ENCODE measurements at regions not wholly inside any gene's neighbourhood (a gene's known extent, or its start where the extent isn't known, plus 50 kb on each side); places are given as distances from the start of the nearest gene placed in this dataset.
"Not testable (repeated sequence)": the region's sequence is repeated elsewhere in the genome, so short reads cannot be mapped to it uniquely, and the experiment has no call there.

- DNase-seq (ENCODE audit: low spot score in 2 of 2) = no peak
- Mint-ChIP-seq H3K9me3 (peaks cover 4% of the 10 kb centered on the region), H3K27me3 (peaks cover 56% of the 10 kb centered on the region), H3K4me3 (no peak overlapping the region), H3K27ac (ENCODE audit: low read depth) (no peak overlapping the region), H3K4me1 (no peaks in the 10 kb centered on the region), H3K36me3 (ENCODE audit: insufficient read depth) (no peaks in the 10 kb centered on the region)
- ATAC-seq (replicated peaks; ENCODE audit: extremely low read depth, poor library complexity, severe bottlenecking) = no peak
Measured at GRCh38 chr5:173394701-173395100, 66.5 kb upstream of the STC2 start.

- Mint-ChIP-seq H3K9me3 (peaks cover 4% of the 10 kb centered on the region), H3K27me3 (peaks cover 63% of the 10 kb centered on the region), H3K36me3 (ENCODE audit: insufficient read depth) (no peaks in the 10 kb centered on the region), H3K27ac (ENCODE audit: low read depth) (no peak overlapping the region), H3K4me3 (no peak overlapping the region), H3K4me1 (no peaks in the 10 kb centered on the region)
- ATAC-seq (replicated peaks; ENCODE audit: extremely low read depth, poor library complexity, severe bottlenecking) (no peak), DNase-seq (ENCODE audit: low spot score in 2 of 2) (no peak)
Measured at GRCh38 chr5:173392172-173392571, 64.0 kb upstream of the STC2 start.

GRCh38 chr5:173391031-173391430, 62.8 kb upstream of the STC2 start:
- no peak overlapping the region for H3K27ac Mint-ChIP-seq (ENCODE audit: low read depth)
- no peak for DNase-seq (ENCODE audit: low spot score in 2 of 2)
- no peaks in the 10 kb centered on the region for H3K36me3 Mint-ChIP-seq (ENCODE audit: insufficient read depth)
- H3K27me3 Mint-ChIP-seq = peaks cover 62% of the 10 kb centered on the region
- H3K4me1 Mint-ChIP-seq = no peaks in the 10 kb centered on the region
- peaks cover 4% of the 10 kb centered on the region for H3K9me3 Mint-ChIP-seq
- H3K4me3 Mint-ChIP-seq = no peak overlapping the region
- ATAC-seq (replicated peaks; ENCODE audit: extremely low read depth, poor library complexity, severe bottlenecking) = no peak

GRCh38 chr5:173387293-173387692, 59.1 kb upstream of the STC2 start:
- not testable (repeated sequence) for ATAC-seq (replicated peaks; ENCODE audit: extremely low read depth, poor library complexity, severe bottlenecking); H3K27ac Mint-ChIP-seq (ENCODE audit: low read depth); H3K4me1 Mint-ChIP-seq; DNase-seq (ENCODE audit: low spot score in 2 of 2); H3K4me3 Mint-ChIP-seq; H3K9me3 Mint-ChIP-seq; H3K36me3 Mint-ChIP-seq (ENCODE audit: insufficient read depth)
- H3K27me3 Mint-ChIP-seq = peaks cover 27% of the 10 kb centered on the region

GRCh38 chr5:173385832-173386360, 57.7 kb upstream of the STC2 start:
- Mint-ChIP-seq H3K9me3 (peaks cover 5% of the 10 kb centered on the region), H3K27me3 (peaks cover 18% of the 10 kb centered on the region), H3K4me1 (no peaks in the 10 kb centered on the region), H3K27ac (ENCODE audit: low read depth) (no peak overlapping the region), H3K36me3 (ENCODE audit: insufficient read depth) (no peaks in the 10 kb centered on the region), H3K4me3 (no peak overlapping the region)
- DNase-seq (ENCODE audit: low spot score in 2 of 2) (no peak), ATAC-seq (replicated peaks; ENCODE audit: extremely low read depth, poor library complexity, severe bottlenecking) (no peak)

- Mint-ChIP-seq H3K27ac (ENCODE audit: low read depth) (no peak overlapping the region), H3K9me3 (peaks cover 5% of the 10 kb centered on the region), H3K27me3 (peaks cover 15% of the 10 kb centered on the region), H3K4me3 (no peak overlapping the region), H3K4me1 (no peaks in the 10 kb centered on the region), H3K36me3 (ENCODE audit: insufficient read depth) (no peaks in the 10 kb centered on the region)
- DNase-seq (ENCODE audit: low spot score in 2 of 2) = no peak
- ATAC-seq (replicated peaks; ENCODE audit: extremely low read depth, poor library complexity, severe bottlenecking) = no peak
Measured at GRCh38 chr5:173383711-173384110, 55.5 kb upstream of the STC2 start.

- no peaks in the 10 kb centered on the region for H3K4me1 Mint-ChIP-seq
- peaks cover 28% of the 10 kb centered on the region for H3K27me3 Mint-ChIP-seq
- no peaks in the 10 kb centered on the region for H3K36me3 Mint-ChIP-seq (ENCODE audit: insufficient read depth)
- DNase-seq (ENCODE audit: low spot score in 2 of 2) (no peak), ATAC-seq (replicated peaks; ENCODE audit: extremely low read depth, poor library complexity, severe bottlenecking) (no peak)
- no peak overlapping the region for H3K27ac Mint-ChIP-seq (ENCODE audit: low read depth)
- no peaks in the 10 kb centered on the region for H3K9me3 Mint-ChIP-seq
- no peak overlapping the region for H3K4me3 Mint-ChIP-seq
Measured at GRCh38 chr5:173378727-173379126, 50.5 kb upstream of the STC2 start.
